H1 (cell line): ENCODE measurements at regions not wholly inside any gene's neighbourhood (a gene's known extent, or its start where the extent isn't known, plus 50 kb on each side); places are given as distances from the start of the nearest gene placed in this dataset.

Experiments used
- CTCF ChIA-PET: fragments of 300-600 bp; sonication (Branson Sonifier 250); formaldehyde crosslinking; loops from one replicate; lab custom pipeline; 2021; ENCODE audit not compliant: partially characterized antibody; lab: Charles Lee
- POLR2A ChIA-PET: fragments of 300-600 bp; sonication (Branson Sonifier 250); formaldehyde crosslinking; loops from one replicate; lab custom pipeline; 2021; ENCODE audit warnings: inconsistent platforms; ENCODE audit not compliant: partially characterized antibody; lab: Charles Lee
- DNase-seq, 2 experiments: peaks; one replicate each; pipeline versions ENCODE4 v3.0.0 to v3.0.0-alpha.2; 2010 to 2022; ENCODE audit warnings: low spot score in 2 of 2, low read depth in 1 of 2, mixed read lengths in 1 of 2
- FAIRE-seq: peaks from 2 replicates; lab custom pipeline; 2011; peaks lifted over from hg19 to GRCh38; lab: Jason Lieb, UNC
- H2AFZ ChIP-seq: 2 replicates; pipeline ENCODE4 v1.8.1; 2012; ENCODE audit warnings: low read length, inconsistent platforms
- H2AK5ac ChIP-seq: 2 replicates; pipeline ENCODE4 v1.6.1; 2013; ENCODE audit warnings: low read depth, low read length
- H2BK120ac ChIP-seq: replicated peaks from 2 replicates; pipeline ENCODE3; 2013; ENCODE audit warnings: low read depth, low read length, inconsistent platforms
- H2BK12ac ChIP-seq: 2 replicates; pipeline ENCODE4 v1.6.1; 2013; ENCODE audit warnings: low read depth, low read length
- H2BK15ac ChIP-seq: 2 replicates; pipeline ENCODE4 v1.6.1; 2013; ENCODE audit warnings: low read length
- H2BK20ac ChIP-seq: 2 replicates; pipeline ENCODE4 v1.6.1; 2013; ENCODE audit warnings: low read length
- H2BK5ac ChIP-seq: 2 replicates; pipeline ENCODE4 v1.6.1; 2013; ENCODE audit warnings: low read depth, low read length
- H3K14ac ChIP-seq: 2 replicates; pipeline ENCODE4 v1.6.1; 2013; ENCODE audit warnings: inconsistent platforms; ENCODE audit not compliant: insufficient read length
- H3K18ac ChIP-seq: 2 replicates; pipeline ENCODE4 v1.6.1; 2013; ENCODE audit warnings: low read length; ENCODE audit errors: extremely low read depth
- H3K23ac ChIP-seq: 2 replicates; pipeline ENCODE4 v1.6.1; 2013; ENCODE audit warnings: inconsistent platforms; ENCODE audit not compliant: insufficient read length
- H3K23me2 ChIP-seq: 2 replicates; pipeline ENCODE4 v1.6.1; 2013; ENCODE audit warnings: low read depth, low read length
- H3K27ac ChIP-seq: 2 replicates; pipeline ENCODE4 v1.6.1; 2011; ENCODE audit warnings: low read depth, low read length, inconsistent platforms
- H3K27me3 ChIP-seq, 4 experiments: replicated peaks in 1 of 4; 1 replicate in 1 of 4; 2 replicates in 3 of 4; pipeline versions ENCODE4 v1.6.1 to v1.8.1; 2011 to 2013; ENCODE audit warnings: low read length in 3 of 4, mild to moderate bottlenecking in 3 of 4, inconsistent platforms in 2 of 4, mixed read lengths in 2 of 4, moderate library complexity in 1 of 4; ENCODE audit not compliant: control insufficient read depth in 3 of 4, insufficient read depth in 3 of 4; ENCODE audit errors: extremely low read depth in 1 of 4
- H3K36me3 ChIP-seq, 4 experiments: 2 replicates each; pipeline versions ENCODE4 v1.6.1 to v1.8.1; 2011 to 2013; ENCODE audit warnings: mild to moderate bottlenecking in 4 of 4, low read length in 3 of 4, moderate library complexity in 2 of 4, control low read depth in 1 of 4, inconsistent platforms in 1 of 4; ENCODE audit not compliant: insufficient read depth in 4 of 4, control insufficient read depth in 2 of 4
- H3K4ac ChIP-seq: replicated peaks from 2 replicates; pipeline ENCODE3; 2013; ENCODE audit warnings: low read length, low read depth, mixed read lengths, inconsistent platforms; ENCODE audit not compliant: insufficient read length
- H3K4me1 ChIP-seq, 4 experiments: replicated peaks in 1 of 4; 1 replicate in 1 of 4; 2 replicates in 3 of 4; pipeline versions ENCODE4 v1.6.1 to v1.8.1; 2011 to 2013; ENCODE audit warnings: low read length in 3 of 4, inconsistent platforms in 2 of 4, mixed read lengths in 1 of 4; ENCODE audit not compliant: insufficient read depth in 4 of 4, control insufficient read depth in 3 of 4
- H3K4me2 ChIP-seq, 2 experiments: 2 replicates each; pipeline versions ENCODE4 v1.6.1 to v1.8.1; 2011 to 2013; ENCODE audit warnings: low read depth in 2 of 2, low read length in 2 of 2, control low read depth in 1 of 2, inconsistent platforms in 1 of 2, mild to moderate bottlenecking in 1 of 2; ENCODE audit not compliant: insufficient read depth in 1 of 2
- H3K4me3 ChIP-seq, 4 experiments: fragments of 200-600, 300-600 bp in 1 of 4; sonication (generic), shearing (Covaris generic), sonication (Bioruptor Twin) in 1 of 4; 2 replicates each; pipeline versions ENCODE4 v1.5.1 to v1.8.1; 2011 to 2016; ENCODE audit warnings: low read length in 4 of 4, low read depth in 3 of 4, control low read depth in 2 of 4, inconsistent platforms in 2 of 4, mild to moderate bottlenecking in 2 of 4, mixed read lengths in 1 of 4, moderate library complexity in 1 of 4; ENCODE audit not compliant: insufficient read depth in 2 of 4; ENCODE audit errors: extremely low read depth in 1 of 4
- H3K56ac ChIP-seq: replicated peaks from 2 replicates; pipeline ENCODE3; 2013; ENCODE audit warnings: low read depth, mild to moderate bottlenecking, mixed read lengths, low read length, inconsistent platforms; ENCODE audit not compliant: insufficient read length
- H3K79me1 ChIP-seq: 2 replicates; pipeline ENCODE4 v1.6.1; 2013; ENCODE audit warnings: low read depth, low read length, control low read depth
- H3K79me2 ChIP-seq, 2 experiments: 2 replicates each; pipeline versions ENCODE4 v1.6.1 to v1.8.1; 2012 to 2013; ENCODE audit warnings: low read length in 2 of 2, mild to moderate bottlenecking in 2 of 2, inconsistent platforms in 1 of 2; ENCODE audit not compliant: insufficient read depth in 2 of 2, control insufficient read depth in 1 of 2
- H3K9ac ChIP-seq, 4 experiments: replicated peaks in 1 of 4; 1 replicate in 1 of 4; 2 replicates in 3 of 4; pipeline versions ENCODE4 v1.6.1 to v1.8.1; 2011 to 2013; ENCODE audit warnings: low read depth in 3 of 4, low read length in 3 of 4, control low read depth in 2 of 4, mild to moderate bottlenecking in 2 of 4, moderate library complexity in 2 of 4, inconsistent platforms in 1 of 4; ENCODE audit errors: extremely low read depth in 1 of 4
- H3K9me3 ChIP-seq, 2 experiments: 2 replicates each; pipeline versions ENCODE4 v1.6.1 to v1.8.1; 2012 to 2013; ENCODE audit warnings: mild to moderate bottlenecking in 2 of 2, moderate library complexity in 2 of 2, control low read depth in 1 of 2, inconsistent platforms in 1 of 2, low read depth in 1 of 2, low read length in 1 of 2, mixed read lengths in 1 of 2; ENCODE audit not compliant: insufficient read depth in 2 of 2
- H4K20me1 ChIP-seq, 2 experiments: replicated peaks in 1 of 2; 2 replicates each; pipeline versions ENCODE3 to v1.8.1; 2011 to 2013; ENCODE audit warnings: inconsistent platforms in 2 of 2, low read length in 2 of 2, mild to moderate bottlenecking in 1 of 2; ENCODE audit not compliant: insufficient read depth in 2 of 2, control insufficient read depth in 1 of 2
- H4K5ac ChIP-seq: 2 replicates; pipeline ENCODE4 v1.6.1; 2013; ENCODE audit warnings: low read length, low read depth, mixed read lengths, inconsistent platforms; ENCODE audit not compliant: insufficient read length
- H4K8ac ChIP-seq: 2 replicates; pipeline ENCODE4 v1.8.0; 2013; ENCODE audit warnings: mild to moderate bottlenecking, moderate library complexity, low read length, inconsistent platforms; ENCODE audit not compliant: insufficient read depth; ENCODE audit errors: extremely low read depth
- H4K91ac ChIP-seq: replicated peaks from 2 replicates; pipeline ENCODE3; 2013; ENCODE audit warnings: low read length, mixed read lengths, inconsistent platforms; ENCODE audit not compliant: insufficient read length
- ASH2L ChIP-seq: fragments of 200-600, 300-600 bp; sonication (generic); IDR thresholded peaks from one replicate; pipeline ENCODE4 v1.7.1; 2017; ENCODE audit warnings: low read length
- MAFK ChIP-seq: IDR thresholded peaks from 2 replicates; pipeline ENCODE4 v1.6.1; 2012; ENCODE audit warnings: low read depth, mild to moderate bottlenecking, improper control_type of control experiment, low read length
- NANOG ChIP-seq: IDR thresholded peaks from 2 replicates; pipeline ENCODE4 v1.6.1; 2011; ENCODE audit warnings: low read length, low read depth, mild to moderate bottlenecking, inconsistent platforms; ENCODE audit not compliant: insufficient read depth, poor library complexity, severe bottlenecking
- NRF1 ChIP-seq: IDR thresholded peaks from 2 replicates; pipeline ENCODE4 v1.6.1; 2011; ENCODE audit warnings: mild to moderate bottlenecking, low read depth, low read length, improper control_type of control experiment
- PHF8 ChIP-seq: fragments of 200-600 bp; sonication (generic); conservative IDR thresholded peaks from 2 replicates; pipeline ENCODE4 v1.7.1; 2012; ENCODE audit warnings: low read depth, mild to moderate bottlenecking, inconsistent platforms, low read length, moderate library complexity
- RBBP5 ChIP-seq: IDR thresholded peaks from 2 replicates; pipeline ENCODE4 v1.7.1; 2012; ENCODE audit warnings: low read depth, mild to moderate bottlenecking, inconsistent platforms, low read length, moderate library complexity, borderline replicate concordance
- RNF2 ChIP-seq: fragments of 200-900, 300-1000 bp; sonication (generic); IDR thresholded peaks from 2 replicates; pipeline ENCODE4 v1.7.1; 2016; ENCODE audit warnings: borderline replicate concordance, low read depth, mild to moderate bottlenecking, antibody characterized with exemption, low read length; ENCODE audit not compliant: poor library complexity, severe bottlenecking; ENCODE audit errors: missing control alignments
- RXRA ChIP-seq: IDR thresholded peaks from 2 replicates; pipeline ENCODE4 v1.6.1; 2011; ENCODE audit warnings: low read depth, mild to moderate bottlenecking, low read length, moderate library complexity; ENCODE audit not compliant: insufficient read depth
- TAF1 ChIP-seq: IDR thresholded peaks from 2 replicates; pipeline ENCODE4 v1.6.1; 2011; ENCODE audit warnings: mild to moderate bottlenecking, low read depth, low read length
- TAF7 ChIP-seq: optimal IDR thresholded peaks from 2 replicates; pipeline ENCODE3; 2011; ENCODE audit warnings: low read depth, mild to moderate bottlenecking, inconsistent platforms, low read length, moderate library complexity, borderline replicate concordance
- TCF12 ChIP-seq: IDR thresholded peaks from 2 replicates; pipeline ENCODE4 v1.6.1; 2011; ENCODE audit warnings: low read depth, mild to moderate bottlenecking, low read length
- TEAD4 ChIP-seq: IDR thresholded peaks from 2 replicates; pipeline ENCODE4 v1.6.1; 2012; ENCODE audit warnings: low read depth, low read length, inconsistent platforms, mixed read lengths
- YY1 ChIP-seq: IDR thresholded peaks from 2 replicates; pipeline ENCODE4 v1.6.1; 2011; ENCODE audit warnings: low read depth, mild to moderate bottlenecking, low read length
- WGBS, 2 experiments: shearing (Covaris generic) in 1 of 2; methylation state at CpG; one replicate each; pipeline versions ENCODE4 v1.1.6 to v1.1.7; 2013 to 2015; ENCODE audit warnings: low lambda C conversion rate in 2 of 2, mixed read lengths in 2 of 2, inconsistent platforms in 1 of 2, low coverage in 1 of 2, missing lambda C conversion rate in 1 of 2; ENCODE audit not compliant: insufficient replicate concordance in 2 of 2, insufficient coverage in 1 of 2, insufficient read length in 1 of 2; ENCODE audit errors: extremely low coverage in 1 of 2, missing lambda C conversion rate in 1 of 2; 5-methylcytosine and 5-hydroxymethylcytosine counted together
- TF ChIP-seq, protein P1 (sequence below): IDR thresholded peaks from 2 replicates; pipeline ENCODE4 v1.6.1; 2011; ENCODE audit warnings: low read depth, mild to moderate bottlenecking, low read length; ENCODE audit not compliant: insufficient read depth

DNA sequence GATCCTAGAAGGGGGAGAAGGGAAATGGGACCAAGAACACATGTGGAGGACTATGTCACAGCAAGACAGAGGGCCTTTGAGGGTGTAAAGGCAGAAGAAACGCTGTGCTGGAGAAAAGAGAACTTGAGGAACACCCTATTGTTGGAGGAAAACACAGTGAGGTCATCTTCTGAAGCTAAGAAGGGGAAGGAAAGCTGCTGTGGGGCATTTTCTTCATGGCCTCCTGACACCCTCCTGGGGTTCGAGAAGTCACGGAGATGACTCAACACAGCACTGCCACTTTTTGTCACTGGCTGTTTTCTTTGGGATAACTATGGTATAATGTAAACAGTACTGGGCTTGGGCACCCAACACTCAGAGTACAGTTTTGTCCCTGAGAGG is 492.6 kb upstream of the CADM1 start:
- Histone ChIP-seq H2BK120ac (no peak overlapping the region), H3K9ac (no peak overlapping the region), H3K79me1 (no peaks in the 10 kb centered on the region; the same call in 1 of the 2 replicates), H2AK5ac (no peak overlapping the region), H3K27me3 (no peaks in the 10 kb centered on the region; a peak in 1 of 7 replicates), H3K23me2 (no peaks in the 10 kb centered on the region; the same call in 1 of the 2 replicates), H3K36me3 (no peaks in the 10 kb centered on the region), H4K91ac (no peak overlapping the region), H3K79me2 (no peaks in the 10 kb centered on the region), H3K18ac (no peak overlapping the region), H3K9me3 (no peaks in the 10 kb centered on the region), H3K23ac (no peak overlapping the region), H3K4ac (no peak overlapping the region), H4K20me1 (no peaks in the 10 kb centered on the region), H4K8ac (no peak overlapping the region), H3K27ac (no peak overlapping the region), H2BK12ac (no peak overlapping the region), H4K5ac (no peak overlapping the region), H2BK5ac (no peak overlapping the region), H3K14ac (no peak overlapping the region), H2BK15ac (no peak overlapping the region), H3K4me3 (no peak overlapping the region), H3K4me2 (no peak overlapping the region), H2AFZ (no peak overlapping the region), H2BK20ac (no peak overlapping the region), H3K4me1 (no peaks in the 10 kb centered on the region), H3K56ac (no peak overlapping the region)
- DNase-seq (no peak), FAIRE-seq (no peak)
- WGBS, 2 experiments: 78% methylated on average over 3 of the region's 3 CpGs; no CpG with 5 or more reads in 1 of the 2 experiments
- CTCF ChIA-PET: no interaction called here
- POLR2A ChIA-PET: no interaction called here
- TF ChIP-seq TAF1 (no peak), NANOG (no peak), MAFK (no peak), ASH2L (no peak), TEAD4 (no peak), NRF1 (no peak), RNF2 (no peak), YY1 (no peak), TAF7 (no peak), TCF12 (no peak), RXRA (no peak), RBBP5 (no peak), PHF8 (no peak)
- TF ChIP-seq, protein P1, sequence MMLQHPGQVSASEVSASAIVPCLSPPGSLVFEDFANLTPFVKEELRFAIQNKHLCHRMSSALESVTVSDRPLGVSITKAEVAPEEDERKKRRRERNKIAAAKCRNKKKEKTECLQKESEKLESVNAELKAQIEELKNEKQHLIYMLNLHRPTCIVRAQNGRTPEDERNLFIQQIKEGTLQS: no peak
